ENCODE measurements at regions not wholly inside any gene's neighbourhood (a gene's known extent, or its start where the extent isn't known, plus 50 kb on each side); places are given as distances from the start of the nearest gene placed in this dataset.

DNA sequence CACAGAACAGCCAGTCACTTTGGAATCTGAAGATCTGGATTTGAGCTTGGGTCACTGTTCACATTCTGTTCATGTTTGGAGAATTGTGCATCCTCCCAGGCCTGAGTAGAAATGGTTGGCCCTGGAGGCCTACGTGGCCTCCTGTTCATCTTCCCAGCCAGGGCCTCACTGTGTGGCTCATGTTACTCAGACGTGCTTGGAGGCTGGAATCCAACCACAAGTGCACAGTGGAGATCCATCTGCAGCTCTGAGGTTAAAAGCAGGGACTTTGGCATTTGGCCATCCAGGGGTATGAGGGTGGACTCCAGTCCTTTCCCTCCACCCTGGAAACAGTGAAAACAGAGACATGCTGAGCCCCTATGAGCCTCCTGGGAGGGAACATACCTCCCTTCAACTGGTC lies 709.0 kb upstream of the IGFBP3 start:
- no peak overlapping the region for H3K27ac ChIP-seq
- DNase-seq: peak; percentile 23
- WGBS, 2 experiments (ENCODE audit: low coverage in 1 of 2, low lambda C conversion rate in 2 of 2, missing lambda C conversion rate in 2 of 2): 61% methylated on average over 2 of the region's 2 CpGs
- no peak overlapping the region for H2AFZ ChIP-seq
- no peaks in the 10 kb centered on the region for H3K36me3 ChIP-seq (ENCODE audit: low read depth)
- H3K4me1 ChIP-seq (ENCODE audit: insufficient read depth): no peaks in the 10 kb centered on the region
- no peak overlapping the region for H3K4me3 ChIP-seq
- H4K20me1 ChIP-seq (ENCODE audit: insufficient read depth): no peaks in the 10 kb centered on the region
- no peaks in the 10 kb centered on the region for H3K9me2 ChIP-seq (ENCODE audit: insufficient read depth)
- no peaks in the 10 kb centered on the region for H3K79me2 ChIP-seq (ENCODE audit: insufficient read depth)
- no peaks in the 10 kb centered on the region for H3K27me3 ChIP-seq (replicated peaks; ENCODE audit: insufficient read depth)
- in situ Hi-C loops (cut with MboI): no loop called here
- H3K4me2 ChIP-seq (ENCODE audit: unreplicated experiment): no peak overlapping the region
- TF ChIP-seq EZH2phosphoT487 (IDR thresholded peaks at IDR 0.05; ENCODE audit: insufficient read depth, low read depth) (no peak), EZH2 (IDR thresholded peaks at IDR 0.05; ENCODE audit: insufficient read depth, poor library complexity, severe bottlenecking) (no peak)
- no peaks in the 10 kb centered on the region for H3K9me3 ChIP-seq (ENCODE audit: low read depth)
- no peaks in the 10 kb centered on the region for H3F3A ChIP-seq (ENCODE audit: insufficient read depth)
- H3K9ac ChIP-seq: no peak overlapping the region

GRCh38 chr7:46628389-46628788 lies 707.3 kb upstream of the IGFBP3 start:
- Histone ChIP-seq H3F3A (ENCODE audit: insufficient read depth) (no peaks in the 10 kb centered on the region), H3K9me2 (ENCODE audit: insufficient read depth) (no peaks in the 10 kb centered on the region), H3K4me1 (ENCODE audit: insufficient read depth) (no peaks in the 10 kb centered on the region), H3K9me3 (ENCODE audit: low read depth) (no peaks in the 10 kb centered on the region), H3K9ac (no peak overlapping the region), H3K27ac (no peak overlapping the region), H3K79me2 (ENCODE audit: insufficient read depth) (no peaks in the 10 kb centered on the region), H3K36me3 (ENCODE audit: low read depth) (no peaks in the 10 kb centered on the region), H3K4me3 (no peak overlapping the region), H3K4me2 (ENCODE audit: unreplicated experiment) (no peak overlapping the region), H3K27me3 (replicated peaks; ENCODE audit: insufficient read depth) (no peaks in the 10 kb centered on the region), H2AFZ (no peak overlapping the region), H4K20me1 (ENCODE audit: insufficient read depth) (no peaks in the 10 kb centered on the region)
- WGBS, 2 experiments (ENCODE audit: low coverage in 1 of 2, low lambda C conversion rate in 2 of 2, missing lambda C conversion rate in 2 of 2): 80 to 91% methylated on average over 1 of the region's 1 CpG
- DNase-seq: no peak
- TF ChIP-seq EZH2 (IDR thresholded peaks at IDR 0.05; ENCODE audit: insufficient read depth, poor library complexity, severe bottlenecking) (no peak), EZH2phosphoT487 (IDR thresholded peaks at IDR 0.05; ENCODE audit: insufficient read depth, low read depth) (no peak)
- in situ Hi-C loops (cut with MboI): no loop called here

DNA sequence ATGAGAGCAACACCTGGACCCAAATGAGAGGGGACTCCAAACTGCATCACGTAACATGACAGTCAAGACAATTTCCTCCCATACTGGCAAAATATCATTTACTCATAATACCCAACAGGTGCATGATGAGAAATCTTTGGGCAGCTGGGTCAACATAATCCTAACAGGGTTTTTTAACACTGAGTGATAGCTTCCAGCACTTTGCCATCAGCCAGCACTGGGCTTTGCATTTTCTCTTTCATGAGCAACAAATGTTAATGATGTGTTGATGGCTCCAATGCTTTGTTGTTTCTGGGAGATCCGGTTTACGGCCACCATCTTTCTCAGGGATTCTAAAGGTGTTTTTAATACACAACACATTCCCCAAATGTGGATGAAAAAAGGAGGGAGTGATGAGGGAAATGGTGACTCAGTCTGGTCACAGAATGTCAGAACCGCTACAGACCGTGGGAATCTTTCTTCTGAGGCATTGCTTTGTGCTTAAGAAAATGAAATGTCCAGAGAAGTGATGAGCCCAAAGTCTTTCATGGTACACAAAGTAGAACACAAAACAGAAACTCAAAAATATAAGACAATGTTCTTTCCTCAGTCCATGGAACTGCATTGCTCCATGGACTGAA lies 705.7 kb upstream of the IGFBP3 start:
- H3K4me2 ChIP-seq (ENCODE audit: unreplicated experiment): no peak overlapping the region
- no peak overlapping the region for H3K4me3 ChIP-seq
- H3K4me1 ChIP-seq (ENCODE audit: insufficient read depth): no peaks in the 10 kb centered on the region
- 86 to 91% methylated on average over 5 of the region's 5 CpGs for WGBS, 2 experiments (ENCODE audit: low coverage in 1 of 2, low lambda C conversion rate in 2 of 2, missing lambda C conversion rate in 2 of 2)
- peak; percentile 8 for DNase-seq
- no peaks in the 10 kb centered on the region for H3K79me2 ChIP-seq (ENCODE audit: insufficient read depth)
- no peaks in the 10 kb centered on the region for H3F3A ChIP-seq (ENCODE audit: insufficient read depth)
- no peaks in the 10 kb centered on the region for H4K20me1 ChIP-seq (ENCODE audit: insufficient read depth)
- H3K36me3 ChIP-seq (ENCODE audit: low read depth): no peaks in the 10 kb centered on the region
- no peak overlapping the region for H3K27ac ChIP-seq
- in situ Hi-C loops (cut with MboI): no loop called here
- TF ChIP-seq EZH2phosphoT487 (IDR thresholded peaks at IDR 0.05; ENCODE audit: insufficient read depth, low read depth) (no peak), EZH2 (IDR thresholded peaks at IDR 0.05; ENCODE audit: insufficient read depth, poor library complexity, severe bottlenecking) (no peak)
- H2AFZ ChIP-seq: no peak overlapping the region
- H3K9ac ChIP-seq: no peak overlapping the region
- no peaks in the 10 kb centered on the region for H3K27me3 ChIP-seq (replicated peaks; ENCODE audit: insufficient read depth)
- no peaks in the 10 kb centered on the region for H3K9me3 ChIP-seq (ENCODE audit: low read depth)
- H3K9me2 ChIP-seq (ENCODE audit: insufficient read depth): no peaks in the 10 kb centered on the region

DNA sequence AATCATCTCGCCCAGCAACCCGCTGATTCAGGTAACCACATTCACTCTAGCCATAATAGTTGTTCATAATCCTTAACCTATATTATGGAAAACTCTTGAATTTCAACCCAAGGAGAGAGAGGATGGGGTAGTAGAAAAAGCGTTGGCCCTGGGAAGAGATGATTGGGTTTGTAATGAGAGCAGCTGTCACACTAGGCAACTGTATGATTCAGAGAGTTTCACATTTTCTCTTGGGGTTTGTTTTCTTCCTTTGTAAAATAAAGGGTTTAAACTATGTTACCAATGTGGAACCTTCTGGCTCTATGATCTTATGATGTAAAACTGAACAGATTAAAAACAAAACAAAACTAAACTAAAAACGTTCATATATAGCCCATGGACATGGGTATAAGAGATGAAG lies 705.2 kb upstream of the IGFBP3 start:
- Histone ChIP-seq H3F3A (ENCODE audit: insufficient read depth) (no peaks in the 10 kb centered on the region), H2AFZ (no peak overlapping the region), H3K9me3 (ENCODE audit: low read depth) (no peaks in the 10 kb centered on the region), H3K36me3 (ENCODE audit: low read depth) (no peaks in the 10 kb centered on the region), H3K79me2 (ENCODE audit: insufficient read depth) (no peaks in the 10 kb centered on the region), H4K20me1 (ENCODE audit: insufficient read depth) (no peaks in the 10 kb centered on the region), H3K27me3 (replicated peaks; ENCODE audit: insufficient read depth) (no peaks in the 10 kb centered on the region), H3K4me2 (ENCODE audit: unreplicated experiment) (no peak overlapping the region), H3K4me1 (ENCODE audit: insufficient read depth) (no peaks in the 10 kb centered on the region), H3K27ac (no peak overlapping the region), H3K9me2 (ENCODE audit: insufficient read depth) (no peaks in the 10 kb centered on the region), H3K9ac (no peak overlapping the region), H3K4me3 (no peak overlapping the region)
- TF ChIP-seq EZH2 (IDR thresholded peaks at IDR 0.05; ENCODE audit: insufficient read depth, poor library complexity, severe bottlenecking): no peak
- no peak for TF ChIP-seq EZH2phosphoT487 (IDR thresholded peaks at IDR 0.05; ENCODE audit: insufficient read depth, low read depth)
- no peak for DNase-seq
- in situ Hi-C loops (cut with MboI): no loop called here
- WGBS, 2 experiments (ENCODE audit: low coverage in 1 of 2, low lambda C conversion rate in 2 of 2, missing lambda C conversion rate in 2 of 2): 84 to 85% methylated on average over 4 of the region's 4 CpGs

DNA sequence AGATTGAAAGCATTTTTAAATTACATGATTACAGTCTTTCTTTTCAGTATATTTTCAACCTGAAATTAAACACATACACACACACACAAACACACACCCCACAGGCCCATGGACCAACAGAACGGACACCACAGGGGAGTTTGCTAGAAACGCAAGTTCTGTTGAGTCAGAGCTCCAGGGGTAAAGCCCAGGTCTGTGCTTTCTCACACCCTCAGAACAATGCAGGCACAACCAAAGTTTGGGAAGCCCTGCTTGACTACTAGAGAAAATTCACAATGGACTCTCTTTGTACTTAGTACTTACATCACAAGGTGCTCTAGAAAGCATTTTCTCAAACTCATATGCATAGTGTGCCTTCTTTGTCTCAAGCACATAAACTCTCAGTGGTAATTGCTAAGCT lies 704.0 kb upstream of the IGFBP3 start:
- in situ Hi-C loops (cut with MboI): no loop called here
- 42 to 43% methylated on average over 2 of the region's 2 CpGs for WGBS, 2 experiments (ENCODE audit: low coverage in 1 of 2, low lambda C conversion rate in 2 of 2, missing lambda C conversion rate in 2 of 2)

More for the DNA sequence above, 704.0 kb upstream of the IGFBP3 start:
- no peak overlapping the region for H3K4me2 ChIP-seq (ENCODE audit: unreplicated experiment)
- H3F3A ChIP-seq (ENCODE audit: insufficient read depth): no peaks in the 10 kb centered on the region
- no peak for DNase-seq
- no peak overlapping the region for H3K4me3 ChIP-seq
- H3K9ac ChIP-seq: no peak overlapping the region
- H3K27me3 ChIP-seq (replicated peaks; ENCODE audit: insufficient read depth): no peaks in the 10 kb centered on the region
- H3K36me3 ChIP-seq (ENCODE audit: low read depth): no peaks in the 10 kb centered on the region
- no peak overlapping the region for H2AFZ ChIP-seq
- no peaks in the 10 kb centered on the region for H3K9me2 ChIP-seq (ENCODE audit: insufficient read depth)
- no peaks in the 10 kb centered on the region for H4K20me1 ChIP-seq (ENCODE audit: insufficient read depth)
- H3K9me3 ChIP-seq (ENCODE audit: low read depth): no peaks in the 10 kb centered on the region
- TF ChIP-seq EZH2phosphoT487 (IDR thresholded peaks at IDR 0.05; ENCODE audit: insufficient read depth, low read depth) (no peak), EZH2 (IDR thresholded peaks at IDR 0.05; ENCODE audit: insufficient read depth, poor library complexity, severe bottlenecking) (no peak)
- H3K79me2 ChIP-seq (ENCODE audit: insufficient read depth): no peaks in the 10 kb centered on the region
- H3K27ac ChIP-seq: no peak overlapping the region
- H3K4me1 ChIP-seq (ENCODE audit: insufficient read depth): no peaks in the 10 kb centered on the region

All from GM23248 (cell line).